ENCODE measurements at regions not wholly inside any gene's neighbourhood (a gene's known extent, or its start where the extent isn't known, plus 50 kb on each side); places are given as distances from the start of the nearest gene placed in this dataset.

DNA sequence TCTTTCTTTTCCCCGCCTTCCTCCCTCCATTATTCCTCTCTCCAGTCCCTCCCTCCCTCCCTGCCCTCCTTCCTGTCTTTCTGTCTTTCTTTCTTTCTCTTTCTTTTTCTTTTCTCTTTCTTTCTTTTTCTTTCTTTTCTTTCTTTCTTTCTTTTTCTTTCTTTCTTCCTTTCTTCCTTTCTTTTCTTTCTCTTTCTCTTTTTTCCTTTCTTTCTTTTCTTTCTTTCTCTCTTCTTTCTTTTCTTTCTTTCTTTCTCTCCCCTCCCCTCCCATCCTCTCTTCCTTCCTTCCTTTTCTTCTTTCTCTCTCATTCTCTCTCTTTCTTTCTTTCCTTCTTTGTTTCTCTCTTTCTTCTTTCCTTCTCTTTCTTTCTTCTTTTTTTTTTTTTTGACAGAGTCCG, 402.2 kb upstream of the PLXNA2 start:
- no peak for ATAC-seq

DNA sequence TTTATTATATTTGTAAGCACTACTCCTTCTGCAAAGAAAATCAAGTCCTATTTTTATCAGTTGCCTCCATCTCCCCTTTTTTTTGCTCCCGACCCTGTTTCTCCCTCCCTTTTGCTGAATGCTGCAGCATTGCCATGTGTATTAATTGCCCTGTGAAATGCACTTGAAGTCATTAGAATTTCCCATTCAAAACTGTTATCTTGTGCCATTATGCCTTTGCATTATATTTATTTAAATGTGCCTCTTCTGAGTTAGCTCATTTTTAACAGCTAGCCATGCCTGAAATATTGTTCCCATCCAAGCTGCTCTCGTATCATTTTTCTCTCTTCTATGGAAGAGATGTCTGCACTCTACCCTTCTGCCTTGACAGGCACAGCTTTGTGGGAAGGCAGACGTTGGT, 404.0 kb upstream of the PLXNA2 start:
- ATAC-seq = no peak

- ATAC-seq = peak; percentile 72
Measured at GRCh38 chr1:208652296-208653160, 408.3 kb upstream of the PLXNA2 start.

GRCh38 chr1:208653426-208653825, 409.2 kb upstream of the PLXNA2 start:
- ATAC-seq = no peak

- peak; percentile 95 for ATAC-seq
Measured at GRCh38 chr1:208654241-208654640, 410.1 kb upstream of the PLXNA2 start.

DNA sequence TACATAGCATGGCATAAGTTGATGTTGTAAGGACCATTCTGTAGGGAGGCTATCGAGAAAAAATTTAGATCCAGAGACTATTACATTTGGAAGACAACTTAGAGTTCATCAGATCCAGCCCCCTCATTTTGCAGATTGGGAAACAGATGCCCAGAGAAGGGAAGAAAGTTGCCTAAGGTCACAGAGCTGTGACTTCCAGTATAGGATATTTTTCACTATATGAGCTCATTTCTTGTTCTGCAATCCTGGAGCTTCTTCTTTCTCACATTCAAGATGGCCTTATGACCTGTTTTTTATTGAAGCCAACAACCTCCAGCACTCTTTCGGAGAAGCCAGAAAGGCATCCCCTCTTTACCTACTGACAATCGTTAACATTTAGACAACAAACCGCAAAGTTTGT, 421.8 kb upstream of the PLXNA2 start:
- no peak for ATAC-seq

GRCh38 chr1:208668991-208669390, 424.8 kb upstream of the PLXNA2 start:
- ATAC-seq = no peak

DNA sequence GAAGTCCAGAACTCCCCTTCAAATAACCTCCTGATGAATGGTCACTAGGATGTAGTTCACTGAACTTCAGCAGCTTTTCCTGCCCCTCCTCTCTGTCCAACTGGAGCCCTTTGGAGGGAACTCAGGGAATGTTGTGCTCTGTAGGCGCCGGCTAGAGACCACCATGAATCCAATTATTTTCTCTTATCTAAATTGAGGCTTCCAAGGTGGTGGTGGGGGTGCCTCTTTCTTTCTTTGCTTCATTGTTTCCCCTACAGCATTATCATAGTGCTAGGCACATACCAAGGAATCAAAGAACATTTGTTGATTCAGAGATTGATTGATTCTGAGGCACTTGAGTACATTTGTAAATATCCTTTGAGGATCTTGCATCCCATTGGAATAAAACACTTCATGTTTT, 426.6 kb upstream of the PLXNA2 start:
- ATAC-seq = no peak

GRCh38 chr1:208681878-208682663, 437.9 kb upstream of the PLXNA2 start:
- no peak for ATAC-seq

DNA sequence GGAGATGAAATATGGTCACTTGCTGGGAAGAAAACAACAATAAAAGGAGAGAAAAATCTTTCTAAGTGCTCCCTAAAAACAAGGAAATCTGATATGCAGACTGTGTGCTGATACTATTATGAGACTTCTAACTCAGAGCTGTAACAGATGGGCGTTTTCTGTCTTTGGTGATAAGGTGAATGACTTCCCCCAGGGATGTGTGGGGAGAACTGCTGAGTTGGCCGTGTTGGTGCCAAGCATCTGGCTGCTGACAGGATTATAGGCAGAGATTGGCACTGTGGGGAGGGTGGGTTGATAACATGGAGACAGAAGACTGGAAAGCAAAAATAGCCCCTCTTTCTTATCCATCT, 438.5 kb upstream of the PLXNA2 start:
- ATAC-seq = no peak

GRCh38 chr1:208683141-208683540, 439.0 kb upstream of the PLXNA2 start:
- ATAC-seq = no peak

- ATAC-seq = no peak
Measured at GRCh38 chr1:208684192-208684591, 440.0 kb upstream of the PLXNA2 start.

GRCh38 chr1:208686592-208686991, 442.4 kb upstream of the PLXNA2 start:
- ATAC-seq = no peak

DNA sequence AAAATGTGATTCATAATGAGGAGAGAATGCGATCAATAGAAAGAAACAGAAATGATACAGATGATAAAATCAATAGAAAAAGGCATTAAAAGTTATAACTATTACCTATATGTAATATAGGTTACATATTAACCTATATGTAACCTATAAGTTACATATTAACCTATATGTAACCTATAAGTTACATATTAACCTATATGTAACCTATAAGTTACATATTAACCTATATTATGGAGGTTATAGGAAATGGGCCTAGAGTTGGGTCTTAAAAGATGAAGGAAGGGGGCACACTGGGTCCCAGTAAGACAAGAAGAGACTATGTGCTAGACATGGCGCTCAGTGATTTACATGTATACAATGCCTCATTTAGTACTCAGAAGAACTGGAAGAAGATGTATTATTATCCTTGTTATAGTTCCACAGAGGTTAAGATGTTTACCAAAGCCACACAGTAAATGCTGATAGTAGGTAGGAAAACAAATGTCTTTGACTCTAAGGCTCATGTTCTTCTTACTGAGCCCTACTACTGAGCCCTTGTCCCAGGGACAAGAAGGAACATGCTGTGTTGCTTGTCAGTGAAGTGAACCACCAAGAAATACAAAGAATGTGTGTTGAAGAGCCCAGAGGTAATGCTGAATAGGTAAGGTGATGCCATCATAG, 444.6 kb upstream of the PLXNA2 start:
- no peak for ATAC-seq

GRCh38 chr1:208691012-208691411, 446.8 kb upstream of the PLXNA2 start:
- ATAC-seq = no peak

- ATAC-seq = no peak
Measured at GRCh38 chr1:208709981-208710380, 465.8 kb upstream of the PLXNA2 start.

- no peak for ATAC-seq
Measured at GRCh38 chr1:208714323-208714722, 470.1 kb upstream of the PLXNA2 start.

DNA sequence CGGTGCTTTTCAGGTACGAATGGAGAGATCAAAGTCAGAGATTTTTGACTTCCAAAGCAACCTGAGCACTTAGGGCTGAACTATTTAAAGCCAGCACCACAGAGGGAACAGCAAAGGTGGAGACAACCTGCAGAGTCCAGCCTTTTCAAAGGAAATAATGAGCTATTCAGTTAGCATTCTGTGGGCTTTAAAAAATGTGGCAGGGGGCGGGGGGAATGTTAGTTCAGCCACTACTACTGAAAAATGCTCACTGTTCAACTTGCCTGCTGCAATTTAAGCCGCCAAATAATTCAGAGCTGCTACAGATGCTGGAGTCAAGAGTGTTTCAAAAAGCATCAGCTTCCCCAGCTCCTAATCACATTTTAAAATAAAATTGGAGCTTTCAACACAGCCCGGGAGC, 473.3 kb upstream of the PLXNA2 start:
- ATAC-seq = no peak

- ATAC-seq = no peak
Measured at GRCh38 chr1:208722592-208722991, 478.4 kb upstream of the PLXNA2 start.

DNA sequence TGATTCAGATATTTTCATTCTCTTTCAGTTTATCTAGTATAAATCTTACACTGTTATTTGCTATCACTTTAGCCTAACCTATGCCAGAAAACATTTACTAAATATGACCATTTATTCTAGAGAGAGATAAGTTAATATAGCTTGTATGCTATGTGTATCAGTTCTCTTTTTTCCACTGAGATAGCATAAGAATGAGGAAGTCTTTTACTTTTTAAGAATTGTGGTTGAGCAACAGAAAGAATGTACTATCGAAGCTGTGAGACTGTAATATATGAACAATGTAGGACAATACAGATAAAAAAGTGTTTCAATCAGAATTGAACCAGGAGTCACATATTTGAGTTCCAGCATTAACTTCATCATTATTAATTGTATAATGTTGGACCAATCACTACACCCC, 479.9 kb upstream of the PLXNA2 start:
- no peak for ATAC-seq

DNA sequence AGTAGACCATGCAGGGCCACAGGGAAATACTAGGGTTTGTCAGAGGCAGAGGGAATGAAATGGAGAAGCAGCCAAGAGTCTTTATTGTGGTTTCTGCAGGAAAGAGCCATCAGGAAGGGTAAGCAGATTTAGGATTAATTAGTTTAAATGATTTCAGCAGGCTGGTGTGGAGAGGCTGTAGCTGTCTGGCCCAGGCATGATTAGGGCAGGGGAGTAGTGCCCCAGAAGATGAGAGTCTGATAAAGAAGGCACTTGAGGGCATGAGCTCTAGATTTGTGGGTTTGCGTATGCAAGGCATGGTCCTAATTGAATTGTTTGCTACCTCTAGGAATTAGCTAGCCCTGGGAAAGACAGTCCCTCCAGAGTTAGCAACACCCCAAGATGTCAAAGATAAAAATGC, 484.6 kb upstream of the PLXNA2 start:
- no peak for ATAC-seq

GRCh38 chr1:208731981-208732821, 488.0 kb upstream of the PLXNA2 start:
- no peak for ATAC-seq

GRCh38 chr1:208737161-208737560, 493.0 kb upstream of the PLXNA2 start:
- ATAC-seq = no peak

Data from esophagus mucosa (tissue), 1 donor.